Type B pancreatic cell (in vitro differentiated cells): ENCODE measurements at regions not wholly inside any gene's neighbourhood (a gene's known extent, or its start where the extent isn't known, plus 50 kb on each side); places are given as distances from the start of the nearest gene placed in this dataset.
"Not testable (repeated sequence)": the region's sequence is repeated elsewhere in the genome, so short reads cannot be mapped to it uniquely, and the experiment has no call there.

ENCODE experiments used
- DNase-seq: peaks from one replicate; pipeline ENCODE4 v3.0.0; 2021; ENCODE audit warnings: mixed read lengths; ENCODE audit not compliant: unreplicated experiment; ENCODE audit errors: extremely low spot score
- H3K27ac Mint-ChIP-seq: 2 replicates; pipeline ENCODE4 v1.8.0; 2021; ENCODE audit warnings: mild to moderate bottlenecking, mixed read lengths
- H3K27me3 Mint-ChIP-seq: 2 replicates; pipeline ENCODE4 v1.8.0; 2021; ENCODE audit warnings: mixed read lengths
- H3K36me3 Mint-ChIP-seq: 2 replicates; pipeline ENCODE4 v1.8.0; 2021; ENCODE audit warnings: mixed read lengths
- H3K4me1 Mint-ChIP-seq: one replicate; pipeline ENCODE4 v1.8.0; 2021; ENCODE audit warnings: mixed read lengths; ENCODE audit not compliant: unreplicated experiment
- H3K4me3 Mint-ChIP-seq: 2 replicates; pipeline ENCODE4 v1.8.0; 2021; ENCODE audit warnings: mild to moderate bottlenecking, mixed read lengths
- H3K9me3 Mint-ChIP-seq: 2 replicates; pipeline ENCODE4 v1.8.0; 2021; ENCODE audit warnings: mixed read lengths
- TF ChIP-seq, protein P1 (sequence below): fragments of 200-600 bp; sonication (generic); conservative IDR thresholded peaks from 2 replicates; pipeline ENCODE4 v1.5.0; 2021; ENCODE audit warnings: antibody characterized with exemption, mild to moderate bottlenecking

DNA sequence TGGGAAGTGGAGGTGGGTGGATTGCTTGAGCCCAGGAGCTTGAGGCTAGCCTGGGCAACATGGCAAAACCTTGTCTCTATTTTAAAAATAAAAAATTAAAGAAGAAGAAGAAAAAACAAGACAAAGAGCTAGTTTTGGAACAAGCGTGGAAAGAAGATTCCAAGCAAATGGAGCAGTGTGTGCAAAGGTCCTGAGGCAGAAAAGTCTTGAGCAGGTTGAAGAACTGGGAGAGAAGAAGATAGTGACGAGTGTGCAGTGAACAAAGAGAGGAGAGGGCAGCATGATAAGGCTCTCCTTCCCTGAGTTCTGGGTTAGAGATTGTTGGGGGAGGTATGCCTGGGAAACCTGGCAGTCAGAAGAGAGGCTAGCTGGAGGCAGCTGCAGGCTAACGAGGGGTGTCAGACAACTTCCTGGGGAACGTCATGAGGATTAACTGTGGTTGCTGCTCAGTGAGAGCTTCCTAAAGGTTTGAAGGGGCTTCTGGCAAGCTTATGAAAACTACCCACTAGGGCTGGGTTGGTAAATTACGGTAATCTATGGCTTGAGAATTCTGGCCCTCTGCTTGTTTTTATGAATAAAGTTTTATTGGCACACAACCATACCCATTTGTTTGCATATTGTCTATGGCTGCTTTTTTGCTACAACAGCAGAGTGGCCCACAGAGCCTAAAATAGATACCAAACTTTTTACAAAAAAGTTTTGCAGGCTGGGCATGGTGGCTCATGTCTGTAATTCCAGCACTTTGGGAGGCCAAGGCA, 128.9 kb downstream of the ZFP64 start:
- no peaks in the 10 kb centered on the region for H3K9me3 Mint-ChIP-seq
- H3K4me1 Mint-ChIP-seq, result no peaks in the 10 kb centered on the region
- no peaks in the 10 kb centered on the region for H3K36me3 Mint-ChIP-seq
- no peak overlapping the region for H3K27ac Mint-ChIP-seq
- no peak for DNase-seq
- no peaks in the 10 kb centered on the region for H3K27me3 Mint-ChIP-seq
- TF ChIP-seq, protein P1, sequence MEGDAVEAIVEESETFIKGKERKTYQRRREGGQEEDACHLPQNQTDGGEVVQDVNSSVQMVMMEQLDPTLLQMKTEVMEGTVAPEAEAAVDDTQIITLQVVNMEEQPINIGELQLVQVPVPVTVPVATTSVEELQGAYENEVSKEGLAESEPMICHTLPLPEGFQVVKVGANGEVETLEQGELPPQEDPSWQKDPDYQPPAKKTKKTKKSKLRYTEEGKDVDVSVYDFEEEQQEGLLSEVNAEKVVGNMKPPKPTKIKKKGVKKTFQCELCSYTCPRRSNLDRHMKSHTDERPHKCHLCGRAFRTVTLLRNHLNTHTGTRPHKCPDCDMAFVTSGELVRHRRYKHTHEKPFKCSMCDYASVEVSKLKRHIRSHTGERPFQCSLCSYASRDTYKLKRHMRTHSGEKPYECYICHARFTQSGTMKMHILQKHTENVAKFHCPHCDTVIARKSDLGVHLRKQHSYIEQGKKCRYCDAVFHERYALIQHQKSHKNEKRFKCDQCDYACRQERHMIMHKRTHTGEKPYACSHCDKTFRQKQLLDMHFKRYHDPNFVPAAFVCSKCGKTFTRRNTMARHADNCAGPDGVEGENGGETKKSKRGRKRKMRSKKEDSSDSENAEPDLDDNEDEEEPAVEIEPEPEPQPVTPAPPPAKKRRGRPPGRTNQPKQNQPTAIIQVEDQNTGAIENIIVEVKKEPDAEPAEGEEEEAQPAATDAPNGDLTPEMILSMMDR, result no peak
- H3K4me3 Mint-ChIP-seq, result no peak overlapping the region

- H3K36me3 Mint-ChIP-seq, result peaks cover 6% of the 10 kb centered on the region
- DNase-seq, result no peak
- no peak overlapping the region for H3K4me3 Mint-ChIP-seq
- H3K27ac Mint-ChIP-seq, result no peak overlapping the region
- H3K9me3 Mint-ChIP-seq, result peaks cover 6% of the 10 kb centered on the region
- TF ChIP-seq, protein P1, result peak; percentile 57
- no peaks in the 10 kb centered on the region for H3K27me3 Mint-ChIP-seq
- H3K4me1 Mint-ChIP-seq, result no peaks in the 10 kb centered on the region
These were observed 130.5 kb downstream of the ZFP64 start for GRCh38 chr20:52060794-52061714.

GRCh38 chr20:52057133-52057532, 134.4 kb downstream of the ZFP64 start:
- H3K27ac Mint-ChIP-seq, H3K4me1 Mint-ChIP-seq, H3K9me3 Mint-ChIP-seq, H3K27me3 Mint-ChIP-seq, H3K4me3 Mint-ChIP-seq, DNase-seq: not testable (repeated sequence)
- H3K36me3 Mint-ChIP-seq, result peaks cover 10% of the 10 kb centered on the region

GRCh38 chr20:52056203-52057062, 135.1 kb downstream of the ZFP64 start:
- H3K4me1 Mint-ChIP-seq, result no peaks in the 10 kb centered on the region
- H3K27ac Mint-ChIP-seq, result no peak overlapping the region
- H3K27me3 Mint-ChIP-seq, result no peaks in the 10 kb centered on the region
- DNase-seq, result no peak
- peaks cover 10% of the 10 kb centered on the region for H3K36me3 Mint-ChIP-seq
- no peak overlapping the region for H3K4me3 Mint-ChIP-seq
- TF ChIP-seq, protein P1, result no peak
- peaks cover 7% of the 10 kb centered on the region for H3K9me3 Mint-ChIP-seq

- TF ChIP-seq, protein P1, result no peak
- no peak overlapping the region for H3K4me3 Mint-ChIP-seq
- H3K27ac Mint-ChIP-seq, result no peak overlapping the region
- peaks cover 10% of the 10 kb centered on the region for H3K36me3 Mint-ChIP-seq
- no peaks in the 10 kb centered on the region for H3K27me3 Mint-ChIP-seq
- peaks cover 7% of the 10 kb centered on the region for H3K9me3 Mint-ChIP-seq
- no peak for DNase-seq
- H3K4me1 Mint-ChIP-seq, result peaks cover 2% of the 10 kb centered on the region
These were observed 137.5 kb downstream of the ZFP64 start for GRCh38 chr20:52054123-52054522.
